GM21447 (cell line): ENCODE measurements at regions not wholly inside any gene's neighbourhood (a gene's known extent, or its start where the extent isn't known, plus 50 kb on each side); places are given as distances from the start of the nearest gene placed in this dataset.

Experiments used
- ATAC-seq: cut with Tn5 transposase; IDR thresholded peaks from one replicate; pipeline ENCODE4 v1.9.1; 2021; ENCODE audit not compliant: unreplicated experiment

GRCh38 chr6:3999800-4000661 is 78.9 kb downstream of the FAM217A start:
- ATAC-seq: no peak

- no peak for ATAC-seq
Measured at GRCh38 chr6:4004249-4004648, 74.7 kb downstream of the FAM217A start.

GRCh38 chr6:4008324-4009047 is 70.5 kb downstream of the FAM217A start:
- no peak for ATAC-seq

GRCh38 chr6:4009486-4009885 is 69.5 kb downstream of the FAM217A start:
- no peak for ATAC-seq

GRCh38 chr6:4010048-4010447 is 68.9 kb downstream of the FAM217A start:
- no peak for ATAC-seq

GRCh38 chr6:4010689-4011090 is 68.2 kb downstream of the FAM217A start:
- ATAC-seq: no peak

GRCh38 chr6:4012826-4013225 is 66.1 kb downstream of the FAM217A start:
- no peak for ATAC-seq

- ATAC-seq: no peak
Measured at GRCh38 chr6:4017058-4017739, 61.7 kb downstream of the FAM217A start.

- ATAC-seq: no peak
Measured at GRCh38 chr6:4017834-4018170, 61.1 kb downstream of the FAM217A start.

- peak; percentile 69 for ATAC-seq
Measured at GRCh38 chr6:4018171-4018923, 60.6 kb downstream of the FAM217A start.
